ENCODE measurements at regions not wholly inside any gene's neighbourhood (a gene's known extent, or its start where the extent isn't known, plus 50 kb on each side); places are given as distances from the start of the nearest gene placed in this dataset.

- TF ChIP-seq, protein P1, sequence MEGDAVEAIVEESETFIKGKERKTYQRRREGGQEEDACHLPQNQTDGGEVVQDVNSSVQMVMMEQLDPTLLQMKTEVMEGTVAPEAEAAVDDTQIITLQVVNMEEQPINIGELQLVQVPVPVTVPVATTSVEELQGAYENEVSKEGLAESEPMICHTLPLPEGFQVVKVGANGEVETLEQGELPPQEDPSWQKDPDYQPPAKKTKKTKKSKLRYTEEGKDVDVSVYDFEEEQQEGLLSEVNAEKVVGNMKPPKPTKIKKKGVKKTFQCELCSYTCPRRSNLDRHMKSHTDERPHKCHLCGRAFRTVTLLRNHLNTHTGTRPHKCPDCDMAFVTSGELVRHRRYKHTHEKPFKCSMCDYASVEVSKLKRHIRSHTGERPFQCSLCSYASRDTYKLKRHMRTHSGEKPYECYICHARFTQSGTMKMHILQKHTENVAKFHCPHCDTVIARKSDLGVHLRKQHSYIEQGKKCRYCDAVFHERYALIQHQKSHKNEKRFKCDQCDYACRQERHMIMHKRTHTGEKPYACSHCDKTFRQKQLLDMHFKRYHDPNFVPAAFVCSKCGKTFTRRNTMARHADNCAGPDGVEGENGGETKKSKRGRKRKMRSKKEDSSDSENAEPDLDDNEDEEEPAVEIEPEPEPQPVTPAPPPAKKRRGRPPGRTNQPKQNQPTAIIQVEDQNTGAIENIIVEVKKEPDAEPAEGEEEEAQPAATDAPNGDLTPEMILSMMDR (IDR thresholded peaks at IDR 0.05), result no peak
- TF ChIP-seq POLR2A (IDR thresholded peaks at IDR 0.05) (no peak), EP300 (IDR thresholded peaks at IDR 0.05) (no peak), POLR2AphosphoS5 (IDR thresholded peaks at IDR 0.05) (no peak)
These were observed 310.9 kb downstream of the PSAT1 start for GRCh38 chr9:78607853-78608252.

All from stomach (tissue), 4 donors.